ENCODE measurements at regions not wholly inside any gene's neighbourhood (a gene's known extent, or its start where the extent isn't known, plus 50 kb on each side); places are given as distances from the start of the nearest gene placed in this dataset.

DNA sequence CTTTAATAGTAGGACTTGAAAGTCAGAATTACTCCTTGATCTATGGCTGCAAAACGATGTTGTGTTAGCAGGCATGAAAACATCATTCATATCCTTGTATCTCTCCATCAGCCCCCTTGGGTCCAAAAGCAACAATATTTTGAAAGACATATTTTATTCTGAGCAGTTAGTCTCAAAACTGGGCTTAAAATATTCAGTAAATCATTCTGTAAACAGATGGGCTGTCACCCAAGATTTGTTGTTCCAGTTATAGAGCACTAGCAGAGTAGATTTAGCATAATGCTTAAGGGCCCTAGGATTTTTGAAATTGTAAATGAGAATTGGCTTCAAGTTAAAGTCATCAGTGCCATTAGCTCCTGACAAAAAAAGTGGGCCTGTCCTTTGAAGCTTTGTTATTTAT is 1565.6 kb downstream of the STIM2 start:
- intact Hi-C loops (cut with DNase I, micrococcal nuclease): no loop called here
- Mint-ChIP-seq H3K27ac (no peak overlapping the region), H3K36me3 (ENCODE audit: low read depth) (no peaks in the 10 kb centered on the region), H3K27me3 (no peaks in the 10 kb centered on the region), H3K4me3 (no peak overlapping the region), H3K9me3 (no peaks in the 10 kb centered on the region), H3K4me1 (ENCODE audit: low read depth) (no peaks in the 10 kb centered on the region)
- H3K4me1 ChIP-seq (ENCODE audit: insufficient read depth, low read length): no peaks in the 10 kb centered on the region
- TF ChIP-seq, protein P1, sequence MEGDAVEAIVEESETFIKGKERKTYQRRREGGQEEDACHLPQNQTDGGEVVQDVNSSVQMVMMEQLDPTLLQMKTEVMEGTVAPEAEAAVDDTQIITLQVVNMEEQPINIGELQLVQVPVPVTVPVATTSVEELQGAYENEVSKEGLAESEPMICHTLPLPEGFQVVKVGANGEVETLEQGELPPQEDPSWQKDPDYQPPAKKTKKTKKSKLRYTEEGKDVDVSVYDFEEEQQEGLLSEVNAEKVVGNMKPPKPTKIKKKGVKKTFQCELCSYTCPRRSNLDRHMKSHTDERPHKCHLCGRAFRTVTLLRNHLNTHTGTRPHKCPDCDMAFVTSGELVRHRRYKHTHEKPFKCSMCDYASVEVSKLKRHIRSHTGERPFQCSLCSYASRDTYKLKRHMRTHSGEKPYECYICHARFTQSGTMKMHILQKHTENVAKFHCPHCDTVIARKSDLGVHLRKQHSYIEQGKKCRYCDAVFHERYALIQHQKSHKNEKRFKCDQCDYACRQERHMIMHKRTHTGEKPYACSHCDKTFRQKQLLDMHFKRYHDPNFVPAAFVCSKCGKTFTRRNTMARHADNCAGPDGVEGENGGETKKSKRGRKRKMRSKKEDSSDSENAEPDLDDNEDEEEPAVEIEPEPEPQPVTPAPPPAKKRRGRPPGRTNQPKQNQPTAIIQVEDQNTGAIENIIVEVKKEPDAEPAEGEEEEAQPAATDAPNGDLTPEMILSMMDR (IDR thresholded peaks at IDR 0.05): no peak
- ATAC-seq (ENCODE audit: poor library complexity) (no peak), DNase-seq (no peak)
- no peak overlapping the region for H3K4me3 ChIP-seq (ENCODE audit: low read length)
- CTCF ChIA-PET: no interaction called here
- H3K9me3 ChIP-seq (ENCODE audit: control insufficient read depth in 1 of 2, insufficient read depth in 1 of 2, low read length in 2 of 2): no peaks in the 10 kb centered on the region
- POLR2A ChIA-PET: no interaction called here
- no peaks in the 10 kb centered on the region for H3K36me3 ChIP-seq (ENCODE audit: insufficient read depth, low read length)
- H3K27ac ChIP-seq (ENCODE audit: low read depth in 1 of 2, low read length in 2 of 2): no peak overlapping the region
- H3K27me3 ChIP-seq (ENCODE audit: control insufficient read depth in 1 of 2, insufficient read depth in 2 of 2, low read length in 2 of 2): no peaks in the 10 kb centered on the region

DNA sequence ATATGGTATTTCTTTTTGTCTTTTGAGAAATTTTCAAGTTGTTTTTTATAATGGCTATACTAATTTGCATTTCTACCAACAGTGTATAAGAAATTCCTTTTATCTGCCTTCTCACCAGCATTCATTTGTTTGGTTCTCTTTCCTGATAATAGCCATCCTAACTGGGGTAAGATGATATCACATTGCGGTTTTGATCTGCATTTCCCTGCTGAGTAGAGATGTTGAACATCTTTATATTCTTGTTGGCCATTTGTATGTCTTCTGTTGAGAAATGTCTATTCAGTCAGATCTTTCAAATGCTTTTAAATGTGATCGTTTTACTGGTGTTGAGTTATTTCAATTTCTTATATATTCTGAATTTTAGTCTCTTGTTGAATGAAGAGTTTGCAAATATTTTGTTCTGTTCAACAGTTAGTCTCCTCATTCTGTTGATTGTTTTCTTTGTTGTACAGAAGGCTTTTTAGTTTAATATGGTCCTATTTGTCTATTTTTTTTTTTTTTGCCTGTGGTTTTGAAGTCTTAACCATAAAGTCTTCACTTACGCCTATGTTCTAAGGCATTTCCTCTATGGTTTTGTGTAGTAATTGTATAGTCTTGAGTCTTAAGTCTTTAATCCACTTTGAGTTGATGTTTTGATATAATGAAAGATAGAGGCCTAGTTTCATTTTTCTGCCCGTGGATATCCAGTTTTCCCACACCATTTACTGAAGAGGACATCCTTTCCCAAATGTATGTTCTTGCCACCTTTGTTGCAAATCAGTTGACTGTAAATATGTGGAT is 1566.9 kb downstream of the STIM2 start:
- ChIA-PET CTCF (no interaction called here), POLR2A (no interaction called here)
- Mint-ChIP-seq H3K36me3 (ENCODE audit: low read depth) (no peaks in the 10 kb centered on the region), H3K4me3 (no peak overlapping the region), H3K9me3 (no peaks in the 10 kb centered on the region), H3K27ac (no peak overlapping the region), H3K4me1 (ENCODE audit: low read depth) (no peaks in the 10 kb centered on the region), H3K27me3 (no peaks in the 10 kb centered on the region)
- peaks cover 0 to 10% of the 10 kb centered on the region in 2 experiments for H3K9me3 ChIP-seq (ENCODE audit: control insufficient read depth in 1 of 2, insufficient read depth in 1 of 2, low read length in 2 of 2)
- intact Hi-C loops (cut with DNase I, micrococcal nuclease): no loop called here
- H3K4me1 ChIP-seq (ENCODE audit: insufficient read depth, low read length): no peaks in the 10 kb centered on the region
- no peak overlapping the region for H3K27ac ChIP-seq (ENCODE audit: low read depth in 1 of 2, low read length in 2 of 2)
- no peak for DNase-seq
- H3K4me3 ChIP-seq (ENCODE audit: low read length): no peak overlapping the region
- H3K27me3 ChIP-seq (ENCODE audit: control insufficient read depth in 1 of 2, insufficient read depth in 2 of 2, low read length in 2 of 2): no peaks in the 10 kb centered on the region
- no peak for ATAC-seq (ENCODE audit: poor library complexity)
- TF ChIP-seq, protein P1 (IDR thresholded peaks at IDR 0.05): no peak
- no peaks in the 10 kb centered on the region for H3K36me3 ChIP-seq (ENCODE audit: insufficient read depth, low read length)

DNA sequence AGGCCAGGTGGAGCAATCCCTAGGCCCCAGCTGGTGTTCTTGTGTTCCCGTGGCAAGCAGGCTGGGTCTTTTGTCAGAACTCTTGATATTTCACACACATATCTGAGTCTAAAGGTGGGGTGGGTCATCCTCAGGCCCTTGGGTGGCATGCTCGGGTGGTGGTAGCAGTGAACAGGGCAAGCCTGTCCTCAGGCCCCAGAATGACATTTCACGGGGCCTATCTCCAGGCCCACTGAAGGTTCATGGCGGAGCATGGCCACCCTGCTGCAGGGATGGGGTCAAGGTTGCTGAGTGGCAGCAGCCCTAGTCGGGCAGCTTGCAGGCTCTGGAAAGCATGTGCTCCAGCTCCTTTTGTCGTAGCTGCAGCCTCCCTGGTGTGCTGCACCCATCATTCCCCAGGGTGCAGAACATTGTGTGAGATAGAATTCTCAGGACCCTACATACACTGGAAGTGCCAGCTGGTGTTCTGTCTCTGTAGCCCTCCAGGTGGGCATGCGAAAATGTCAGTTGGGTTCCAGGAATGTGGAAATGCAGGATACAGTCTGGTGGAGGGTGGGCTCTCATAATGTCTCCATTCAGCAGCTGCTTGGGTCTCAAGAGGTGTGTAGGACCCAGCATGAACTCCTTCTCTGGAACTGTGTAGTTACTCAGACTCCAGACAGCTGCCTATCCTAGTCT is 1571.8 kb downstream of the STIM2 start:
- Mint-ChIP-seq H3K4me3 (no peak overlapping the region), H3K4me1 (ENCODE audit: low read depth) (no peaks in the 10 kb centered on the region), H3K27ac (no peak overlapping the region), H3K36me3 (ENCODE audit: low read depth) (no peaks in the 10 kb centered on the region), H3K27me3 (no peaks in the 10 kb centered on the region), H3K9me3 (no peaks in the 10 kb centered on the region)
- Histone ChIP-seq H3K27ac (ENCODE audit: low read depth in 1 of 2, low read length in 2 of 2) (no peak overlapping the region), H3K36me3 (ENCODE audit: insufficient read depth, low read length) (no peaks in the 10 kb centered on the region), H3K4me3 (ENCODE audit: low read length) (no peak overlapping the region), H3K4me1 (ENCODE audit: insufficient read depth, low read length) (no peaks in the 10 kb centered on the region), H3K9me3 (ENCODE audit: control insufficient read depth in 1 of 2, insufficient read depth in 1 of 2, low read length in 2 of 2) (peaks cover 0 to 13% of the 10 kb centered on the region in 2 experiments), H3K27me3 (ENCODE audit: control insufficient read depth in 1 of 2, insufficient read depth in 2 of 2, low read length in 2 of 2) (no peaks in the 10 kb centered on the region)
- intact Hi-C loops (cut with DNase I, micrococcal nuclease): no loop called here
- POLR2A ChIA-PET: no interaction called here
- no peak for DNase-seq
- CTCF ChIA-PET: no interaction called here
- no peak for ATAC-seq (ENCODE audit: poor library complexity)
- TF ChIP-seq, protein P1 (IDR thresholded peaks at IDR 0.05): no peak

All from CD4-positive, alpha-beta T cell (primary cell).